ENCODE measurements at regions not wholly inside any gene's neighbourhood (a gene's known extent, or its start where the extent isn't known, plus 50 kb on each side); places are given as distances from the start of the nearest gene placed in this dataset.

GRCh38 chr10:33643042-33643441 lies 308.6 kb upstream of the NRP1 start:
- DNase-seq (ENCODE audit: low read depth): peak; percentile 67
- H3K4me3 ChIP-seq (ENCODE audit: low read length): no peak overlapping the region
- TF ChIP-seq, protein P1, sequence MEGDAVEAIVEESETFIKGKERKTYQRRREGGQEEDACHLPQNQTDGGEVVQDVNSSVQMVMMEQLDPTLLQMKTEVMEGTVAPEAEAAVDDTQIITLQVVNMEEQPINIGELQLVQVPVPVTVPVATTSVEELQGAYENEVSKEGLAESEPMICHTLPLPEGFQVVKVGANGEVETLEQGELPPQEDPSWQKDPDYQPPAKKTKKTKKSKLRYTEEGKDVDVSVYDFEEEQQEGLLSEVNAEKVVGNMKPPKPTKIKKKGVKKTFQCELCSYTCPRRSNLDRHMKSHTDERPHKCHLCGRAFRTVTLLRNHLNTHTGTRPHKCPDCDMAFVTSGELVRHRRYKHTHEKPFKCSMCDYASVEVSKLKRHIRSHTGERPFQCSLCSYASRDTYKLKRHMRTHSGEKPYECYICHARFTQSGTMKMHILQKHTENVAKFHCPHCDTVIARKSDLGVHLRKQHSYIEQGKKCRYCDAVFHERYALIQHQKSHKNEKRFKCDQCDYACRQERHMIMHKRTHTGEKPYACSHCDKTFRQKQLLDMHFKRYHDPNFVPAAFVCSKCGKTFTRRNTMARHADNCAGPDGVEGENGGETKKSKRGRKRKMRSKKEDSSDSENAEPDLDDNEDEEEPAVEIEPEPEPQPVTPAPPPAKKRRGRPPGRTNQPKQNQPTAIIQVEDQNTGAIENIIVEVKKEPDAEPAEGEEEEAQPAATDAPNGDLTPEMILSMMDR (IDR thresholded peaks at IDR 0.05; ENCODE audit: insufficient read depth, low read depth, low read length, missing control alignments): no peak

DNA sequence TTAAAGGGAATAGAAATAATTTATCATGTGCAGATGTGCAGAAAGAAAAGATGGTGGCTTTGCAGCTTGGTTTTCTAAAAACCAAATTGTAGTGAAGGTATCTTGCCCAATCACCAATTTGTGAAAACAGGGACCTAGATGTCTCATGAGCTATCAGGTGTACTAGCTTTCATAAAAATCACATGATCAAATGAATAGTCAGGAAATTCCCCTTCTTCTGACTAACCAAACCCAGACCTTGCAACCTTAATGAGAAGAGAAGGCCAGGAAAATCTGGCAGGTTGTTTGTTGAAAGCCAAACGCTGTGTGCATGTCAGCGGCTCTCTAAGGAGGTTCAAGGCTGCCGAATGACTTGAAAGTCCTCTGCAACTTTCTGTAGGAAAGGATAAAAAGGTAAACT lies 304.4 kb upstream of the NRP1 start:
- TF ChIP-seq, protein P1 (IDR thresholded peaks at IDR 0.05; ENCODE audit: insufficient read depth, low read depth, low read length, missing control alignments): no peak
- no peak overlapping the region for H3K4me3 ChIP-seq (ENCODE audit: low read length)
- peak; percentile 53 for DNase-seq (ENCODE audit: low read depth)

DNA sequence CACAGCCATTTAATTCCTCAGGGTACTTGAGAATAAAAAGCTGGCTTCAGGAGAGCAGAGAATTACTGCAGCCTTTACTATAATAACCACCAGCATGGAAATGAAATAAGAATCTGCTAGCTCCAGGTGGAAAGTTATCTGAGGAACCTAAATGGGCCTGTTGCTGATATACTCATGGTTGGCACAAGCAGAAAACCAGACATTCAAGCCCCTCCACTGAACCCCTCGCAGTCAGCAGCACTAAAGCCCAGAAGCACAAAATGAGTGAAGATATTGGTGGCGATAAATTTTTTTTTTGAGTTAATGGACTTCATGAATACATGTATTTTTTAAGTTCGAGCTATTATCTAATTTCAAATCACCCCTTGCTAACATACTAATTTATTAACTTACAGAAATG lies 303.9 kb upstream of the NRP1 start:
- TF ChIP-seq, protein P1 (IDR thresholded peaks at IDR 0.05; ENCODE audit: insufficient read depth, low read depth, low read length, missing control alignments): no peak
- DNase-seq (ENCODE audit: low read depth): no peak
- no peak overlapping the region for H3K4me3 ChIP-seq (ENCODE audit: low read length)

DNA sequence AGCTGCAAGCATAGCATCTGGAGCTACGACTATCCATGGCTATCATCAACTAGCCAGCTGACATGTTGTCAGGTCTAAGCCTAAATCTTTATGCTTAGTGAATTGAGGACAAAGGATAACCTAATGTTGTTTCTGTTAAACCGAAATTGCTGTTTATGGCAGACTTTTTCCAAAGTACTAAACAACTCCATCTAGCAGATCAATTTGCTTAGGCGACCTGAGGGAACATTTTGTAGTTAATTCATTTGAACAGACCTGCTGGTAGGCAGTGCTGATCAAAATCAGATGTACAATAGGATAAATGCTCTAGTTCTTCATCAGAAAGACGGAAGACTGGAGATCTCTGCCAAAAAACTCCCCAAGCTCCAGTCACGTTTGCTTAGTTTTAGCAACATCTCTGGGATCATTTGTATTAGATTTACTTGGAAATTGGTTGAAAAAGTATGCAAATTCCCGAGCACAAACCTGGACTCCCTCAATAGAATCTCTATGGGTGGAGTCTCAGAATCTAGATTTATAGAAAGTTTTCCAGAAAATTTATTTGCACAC lies 301.6 kb upstream of the NRP1 start:
- H3K4me3 ChIP-seq (ENCODE audit: low read length): no peak overlapping the region
- TF ChIP-seq, protein P1 (IDR thresholded peaks at IDR 0.05; ENCODE audit: insufficient read depth, low read depth, low read length, missing control alignments): no peak
- no peak for DNase-seq (ENCODE audit: low read depth)

DNA sequence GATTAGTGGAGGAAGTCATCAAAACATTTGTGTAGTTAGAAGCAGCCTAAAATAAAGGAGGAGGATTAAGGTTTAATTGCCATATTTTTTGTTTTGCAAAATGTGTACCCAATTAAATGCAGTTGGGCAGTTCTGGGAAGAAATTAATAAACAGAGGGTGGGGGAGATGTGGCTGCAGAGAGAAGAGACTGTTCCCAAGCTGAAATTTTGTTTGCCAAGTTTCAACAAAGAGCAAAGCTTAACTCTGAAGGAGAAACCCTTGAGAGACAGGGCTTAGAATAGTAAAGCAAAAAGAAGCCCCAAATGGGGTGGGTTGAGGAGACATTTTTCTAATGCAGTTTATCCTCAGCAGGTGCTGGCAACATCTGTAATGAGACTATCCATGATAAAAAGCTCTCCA lies 298.0 kb upstream of the NRP1 start:
- H3K4me3 ChIP-seq (ENCODE audit: low read length): no peak overlapping the region
- TF ChIP-seq, protein P1 (IDR thresholded peaks at IDR 0.05; ENCODE audit: insufficient read depth, low read depth, low read length, missing control alignments): no peak
- DNase-seq (ENCODE audit: low read depth): no peak

- no peak for DNase-seq (ENCODE audit: low read depth)
- no peak overlapping the region for H3K4me3 ChIP-seq (ENCODE audit: low read length)
- TF ChIP-seq, protein P1 (IDR thresholded peaks at IDR 0.05; ENCODE audit: insufficient read depth, low read depth, low read length, missing control alignments): no peak
These were observed 297.5 kb upstream of the NRP1 start for GRCh38 chr10:33631991-33632390.

GRCh38 chr10:33630761-33631160 lies 296.3 kb upstream of the NRP1 start:
- TF ChIP-seq, protein P1 (IDR thresholded peaks at IDR 0.05; ENCODE audit: insufficient read depth, low read depth, low read length, missing control alignments): no peak
- no peak overlapping the region for H3K4me3 ChIP-seq (ENCODE audit: low read length)
- DNase-seq (ENCODE audit: low read depth): no peak

Measured in epithelial cell of esophagus (primary cell).